ENCODE measurements at regions not wholly inside any gene's neighbourhood (a gene's known extent, or its start where the extent isn't known, plus 50 kb on each side); places are given as distances from the start of the nearest gene placed in this dataset.

DNA sequence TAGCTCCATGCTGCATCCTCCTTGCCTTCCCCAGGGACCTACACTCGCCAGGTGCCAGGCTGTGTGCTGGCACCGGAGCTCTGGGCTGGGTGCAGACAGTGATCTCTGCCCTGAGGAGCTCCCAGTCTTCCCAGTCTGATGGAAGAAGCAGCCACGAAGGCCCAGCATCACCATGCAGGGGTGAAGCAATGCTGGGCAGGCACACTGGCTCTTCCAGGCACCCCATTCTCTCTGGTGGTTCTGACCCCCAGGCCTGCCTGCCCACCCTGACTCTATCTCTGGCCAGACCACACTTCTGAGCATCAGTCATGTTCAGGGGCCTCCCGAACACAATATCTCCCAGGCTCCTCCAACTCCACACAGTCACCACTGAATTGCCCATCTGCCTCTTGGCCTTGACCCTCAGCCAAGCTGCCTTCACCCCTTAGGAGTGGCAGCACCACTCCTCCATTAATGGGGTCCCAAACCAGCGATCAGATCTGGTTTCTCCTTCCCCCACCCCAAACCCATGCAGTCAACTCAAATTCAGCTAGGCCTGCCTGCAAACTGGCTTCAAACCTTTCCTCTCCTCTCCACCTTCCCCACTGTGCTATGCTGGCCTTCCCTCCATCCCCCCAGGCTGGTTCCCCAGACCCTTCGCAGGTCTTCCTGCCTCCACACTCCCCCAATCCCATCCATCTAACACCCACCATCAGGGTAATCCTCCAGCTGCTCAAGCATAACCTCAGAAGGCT lies 102.7 kb upstream of the MVB12B start:
- TF ChIP-seq, protein P1, sequence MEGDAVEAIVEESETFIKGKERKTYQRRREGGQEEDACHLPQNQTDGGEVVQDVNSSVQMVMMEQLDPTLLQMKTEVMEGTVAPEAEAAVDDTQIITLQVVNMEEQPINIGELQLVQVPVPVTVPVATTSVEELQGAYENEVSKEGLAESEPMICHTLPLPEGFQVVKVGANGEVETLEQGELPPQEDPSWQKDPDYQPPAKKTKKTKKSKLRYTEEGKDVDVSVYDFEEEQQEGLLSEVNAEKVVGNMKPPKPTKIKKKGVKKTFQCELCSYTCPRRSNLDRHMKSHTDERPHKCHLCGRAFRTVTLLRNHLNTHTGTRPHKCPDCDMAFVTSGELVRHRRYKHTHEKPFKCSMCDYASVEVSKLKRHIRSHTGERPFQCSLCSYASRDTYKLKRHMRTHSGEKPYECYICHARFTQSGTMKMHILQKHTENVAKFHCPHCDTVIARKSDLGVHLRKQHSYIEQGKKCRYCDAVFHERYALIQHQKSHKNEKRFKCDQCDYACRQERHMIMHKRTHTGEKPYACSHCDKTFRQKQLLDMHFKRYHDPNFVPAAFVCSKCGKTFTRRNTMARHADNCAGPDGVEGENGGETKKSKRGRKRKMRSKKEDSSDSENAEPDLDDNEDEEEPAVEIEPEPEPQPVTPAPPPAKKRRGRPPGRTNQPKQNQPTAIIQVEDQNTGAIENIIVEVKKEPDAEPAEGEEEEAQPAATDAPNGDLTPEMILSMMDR (IDR thresholded peaks at IDR 0.05), result no peak
- TF ChIP-seq EZH2 (IDR thresholded peaks at IDR 0.05; ENCODE audit: borderline replicate concordance, insufficient read depth, low read depth, low read length, poor library complexity, severe bottlenecking), result no peak
